ENCODE measurements at regions not wholly inside any gene's neighbourhood (a gene's known extent, or its start where the extent isn't known, plus 50 kb on each side); places are given as distances from the start of the nearest gene placed in this dataset.

GRCh38 chr6:169851641-169852503 lies 100.5 kb downstream of the ERMARD start:
- Histone ChIP-seq H3K9me3 (ENCODE audit: control insufficient read depth, insufficient read depth, low read length) (peaks cover 67% of the 10 kb centered on the region), H3K4me3 (ENCODE audit: low read depth, low read length) (no peak overlapping the region), H3K27me3 (ENCODE audit: control insufficient read depth, insufficient read depth, low read length) (no peaks in the 10 kb centered on the region), H3K27ac (ENCODE audit: low read depth, low read length) (no peak overlapping the region)
- no peak for DNase-seq (ENCODE audit: low read depth, low spot score)
- no peak for TF ChIP-seq CTCF (IDR thresholded peaks at IDR 0.05; ENCODE audit: low read depth, low read length)
- ChIA-PET CTCF (no interaction called here), POLR2A (no interaction called here)

- CTCF ChIA-PET = no interaction called here
- H3K27me3 ChIP-seq (ENCODE audit: control insufficient read depth, insufficient read depth, low read length) = no peaks in the 10 kb centered on the region
Observed at GRCh38 chr6:169850746-169851145, 99.3 kb downstream of the ERMARD start.

GRCh38 chr6:169850154-169850553 lies 98.7 kb downstream of the ERMARD start:
- POLR2A ChIA-PET = no interaction called here
- peaks cover 75% of the 10 kb centered on the region for H3K9me3 ChIP-seq (ENCODE audit: control insufficient read depth, insufficient read depth, low read length)
- no peak overlapping the region for H3K27ac ChIP-seq (ENCODE audit: low read depth, low read length)
- no peaks in the 10 kb centered on the region for H3K27me3 ChIP-seq (ENCODE audit: control insufficient read depth, insufficient read depth, low read length)
- CTCF ChIA-PET = no interaction called here
- no peak for TF ChIP-seq CTCF (IDR thresholded peaks at IDR 0.05; ENCODE audit: low read depth, low read length)
- DNase-seq (ENCODE audit: low read depth, low spot score) = no peak
- no peak overlapping the region for H3K4me3 ChIP-seq (ENCODE audit: low read depth, low read length)

More at GRCh38 chr6:169850746-169851145, 99.3 kb downstream of the ERMARD start:
- no peak for TF ChIP-seq CTCF (IDR thresholded peaks at IDR 0.05; ENCODE audit: low read depth, low read length)
- no peak for DNase-seq (ENCODE audit: low read depth, low spot score)
- Histone ChIP-seq H3K27ac (ENCODE audit: low read depth, low read length) (no peak overlapping the region), H3K4me3 (ENCODE audit: low read depth, low read length) (no peak overlapping the region), H3K9me3 (ENCODE audit: control insufficient read depth, insufficient read depth, low read length) (peaks cover 72% of the 10 kb centered on the region)
- POLR2A ChIA-PET = no interaction called here

GRCh38 chr6:169849396-169849795 lies 98.0 kb downstream of the ERMARD start:
- ChIA-PET POLR2A (no interaction called here), CTCF (no interaction called here)
- DNase-seq (ENCODE audit: low read depth, low spot score) = no peak
- no peak overlapping the region for H3K4me3 ChIP-seq (ENCODE audit: low read depth, low read length)
- no peaks in the 10 kb centered on the region for H3K27me3 ChIP-seq (ENCODE audit: control insufficient read depth, insufficient read depth, low read length)
- no peak for TF ChIP-seq CTCF (IDR thresholded peaks at IDR 0.05; ENCODE audit: low read depth, low read length)
- H3K27ac ChIP-seq (ENCODE audit: low read depth, low read length) = no peak overlapping the region
- H3K9me3 ChIP-seq (ENCODE audit: control insufficient read depth, insufficient read depth, low read length) = peaks cover 69% of the 10 kb centered on the region

- ChIA-PET CTCF (no interaction called here), POLR2A (no interaction called here)
- no peak for DNase-seq (ENCODE audit: low read depth, low spot score)
- H3K27ac ChIP-seq (ENCODE audit: low read depth, low read length) = no peak overlapping the region
- peaks cover 65% of the 10 kb centered on the region for H3K9me3 ChIP-seq (ENCODE audit: control insufficient read depth, insufficient read depth, low read length)
- no peak for TF ChIP-seq CTCF (IDR thresholded peaks at IDR 0.05; ENCODE audit: low read depth, low read length)
- no peaks in the 10 kb centered on the region for H3K27me3 ChIP-seq (ENCODE audit: control insufficient read depth, insufficient read depth, low read length)
- no peak overlapping the region for H3K4me3 ChIP-seq (ENCODE audit: low read depth, low read length)
Observed at GRCh38 chr6:169848946-169849345, 97.5 kb downstream of the ERMARD start.
